ENCODE measurements at regions not wholly inside any gene's neighbourhood (a gene's known extent, or its start where the extent isn't known, plus 50 kb on each side); places are given as distances from the start of the nearest gene placed in this dataset.

GRCh38 chr12:108069651-108070165 is 59.4 kb upstream of the WSCD2 start:
- Histone ChIP-seq H3K4me1 (no peaks in the 10 kb centered on the region), H3K4me2 (no peak overlapping the region), H3K9me3 (no peaks in the 10 kb centered on the region), H3K4me3 (no peak overlapping the region), H3K27ac (no peak overlapping the region)
- ChIA-PET CTCF (interaction anchor here (1.0 kb wide), 1 partner anchor 35 kb away, joined by 4 read pairs; no protein-coding TSS in a partner anchor), POLR2A (no interaction called here)
- WGBS (ENCODE audit: missing lambda C conversion rate), result 12% methylated on average over 5 of the region's 5 CpGs
- no peak for DNase-seq (ENCODE audit: low read depth in 1 of 2, low spot score in 1 of 2)
- TF ChIP-seq CEBPB (IDR thresholded peaks at IDR 0.05), result no peak
- TF ChIP-seq TFCP2L1 (CRISPR knock-in tag; IDR thresholded peaks at IDR 0.05), result no peak
- no peak for TF ChIP-seq SREBF2 (IDR thresholded peaks at IDR 0.05)
- TF ChIP-seq HES2 (IDR thresholded peaks at IDR 0.05), result no peak
- no peak for TF ChIP-seq ELK1 (IDR thresholded peaks at IDR 0.05; ENCODE audit: low read depth, low read length)
- TF ChIP-seq HEYL (CRISPR knock-in tag; IDR thresholded peaks at IDR 0.05), result no peak
- no peak for TF ChIP-seq CHD4 (IDR thresholded peaks at IDR 0.05; ENCODE audit: borderline replicate concordance)
- TF ChIP-seq MAFK (IDR thresholded peaks at IDR 0.05; ENCODE audit: partially characterized antibody), result no peak
- no peak for TF ChIP-seq ZNF302 (CRISPR knock-in tag; IDR thresholded peaks at IDR 0.05)
- TF ChIP-seq MAX (IDR thresholded peaks at IDR 0.05), result no peak
- no peak for TF ChIP-seq KDM5A (IDR thresholded peaks at IDR 0.05)
- TF ChIP-seq TP53 (CRISPR knock-in tag; IDR thresholded peaks at IDR 0.05), result no peak
- ATAC-seq, result no peak
- FAIRE-seq, result no peak

GRCh38 chr12:108075561-108075960 is 53.5 kb upstream of the WSCD2 start:
- Histone ChIP-seq H3K4me2 (no peak overlapping the region), H3K9me3 (no peaks in the 10 kb centered on the region), H3K4me1 (no peaks in the 10 kb centered on the region), H3K4me3 (no peak overlapping the region), H3K27ac (no peak overlapping the region)
- no peak for ATAC-seq
- 29% methylated on average over 3 of the region's 3 CpGs for WGBS (ENCODE audit: missing lambda C conversion rate)
- ChIA-PET CTCF (interaction anchor here (0.9 to 1.0 kb wide), 2 partner anchors 13 to 116 kb away, joined by 3 to 5 read pairs; no protein-coding TSS in a partner anchor), POLR2A (no interaction called here)
- no peak for DNase-seq (ENCODE audit: low read depth in 1 of 2, low spot score in 1 of 2)
- TF ChIP-seq HOXB5 (CRISPR knock-in tag; IDR thresholded peaks at IDR 0.05) (no peak), EHF (CRISPR knock-in tag; IDR thresholded peaks at IDR 0.05) (no peak), KDM1A (IDR thresholded peaks at IDR 0.05; ENCODE audit: low read depth) (no peak), PHF8 (IDR thresholded peaks at IDR 0.05; ENCODE audit: borderline replicate concordance, low read depth) (no peak), BCL3 (IDR thresholded peaks at IDR 0.05) (no peak)
- FAIRE-seq, result no peak

- no peak overlapping the region for H3K4me2 ChIP-seq
- DNase-seq (ENCODE audit: low read depth in 1 of 2, low spot score in 1 of 2), result no peak
- WGBS (ENCODE audit: missing lambda C conversion rate), result 0% methylated on average over 5 of the region's 5 CpGs
- H3K4me3 ChIP-seq, result no peak overlapping the region
- no peak overlapping the region for H3K27ac ChIP-seq
- no peaks in the 10 kb centered on the region for H3K4me1 ChIP-seq
- CTCF ChIA-PET, result interaction anchor here (1.1 kb wide), 1 partner anchor 19 kb away, joined by 3 read pairs; no protein-coding TSS in a partner anchor
- no peak for ATAC-seq
- H3K9me3 ChIP-seq, result no peaks in the 10 kb centered on the region
- POLR2A ChIA-PET, result no interaction called here
- TF ChIP-seq HOXA7 (CRISPR knock-in tag; IDR thresholded peaks at IDR 0.05), result no peak
- no peak for TF ChIP-seq CTCF (IDR thresholded peaks at IDR 0.05)
- no peak for TF ChIP-seq KDM1A (IDR thresholded peaks at IDR 0.05; ENCODE audit: low read depth)
- TF ChIP-seq ZFP36 (IDR thresholded peaks at IDR 0.05; ENCODE audit: borderline replicate concordance, partially characterized antibody), result no peak
- no peak for TF ChIP-seq HOXB5 (CRISPR knock-in tag; IDR thresholded peaks at IDR 0.05)
- FAIRE-seq, result no peak
Measured at GRCh38 chr12:108076556-108076955, 52.5 kb upstream of the WSCD2 start.

Data from A549 (cell line).